Activated CD8-positive, alpha-beta T cell treated with anti-CD3 and anti-CD28 coated beads, Interleukin-2, amount 10 ng/mL, durations not matched to agents 7 days and 5 days (primary cell): ENCODE measurements at regions not wholly inside any gene's neighbourhood (a gene's known extent, or its start where the extent isn't known, plus 50 kb on each side); places are given as distances from the start of the nearest gene placed in this dataset.

Experiments
- ATAC-seq: fragments of 150-1000 bp; cut with Tn5 transposase; one replicate; pipeline ENCODE4 v1.10.0; 2021; ENCODE audit warnings: moderate library complexity
- CTCF ChIA-PET: fragments of 350-600 bp; sonication (Branson Sonifier 250); formaldehyde crosslinking; loops from one replicate; lab custom pipeline; 2021; ENCODE audit warnings: antibody characterized with exemption; lab: Charles Lee
- POLR2A ChIA-PET: fragments of 350-600 bp; sonication (Branson Sonifier 250); formaldehyde crosslinking; loops from one replicate; lab custom pipeline; 2021; ENCODE audit warnings: antibody characterized with exemption; lab: Charles Lee
- DNase-seq: peaks from one replicate; pipeline ENCODE4 v3.0.0-alpha.2; 2020
- H3K27ac Mint-ChIP-seq: one replicate; pipeline ENCODE4 v1.8.0; 2021; ENCODE audit warnings: mild to moderate bottlenecking, mixed read lengths
- H3K27me3 Mint-ChIP-seq: one replicate; pipeline ENCODE4 v1.8.0; 2021; ENCODE audit warnings: low read depth, mixed read lengths
- H3K36me3 Mint-ChIP-seq: one replicate; pipeline ENCODE4 v1.8.0; 2021; ENCODE audit warnings: low read depth, mixed read lengths
- H3K4me1 Mint-ChIP-seq: one replicate; pipeline ENCODE4 v1.8.0; 2021; ENCODE audit warnings: low read depth, mixed read lengths
- H3K4me3 Mint-ChIP-seq: one replicate; pipeline ENCODE4 v1.8.0; 2021; ENCODE audit warnings: mild to moderate bottlenecking, mixed read lengths
- H3K9me3 Mint-ChIP-seq: one replicate; pipeline ENCODE4 v1.8.0; 2022; ENCODE audit warnings: mixed read lengths; ENCODE audit not compliant: insufficient read depth

DNA sequence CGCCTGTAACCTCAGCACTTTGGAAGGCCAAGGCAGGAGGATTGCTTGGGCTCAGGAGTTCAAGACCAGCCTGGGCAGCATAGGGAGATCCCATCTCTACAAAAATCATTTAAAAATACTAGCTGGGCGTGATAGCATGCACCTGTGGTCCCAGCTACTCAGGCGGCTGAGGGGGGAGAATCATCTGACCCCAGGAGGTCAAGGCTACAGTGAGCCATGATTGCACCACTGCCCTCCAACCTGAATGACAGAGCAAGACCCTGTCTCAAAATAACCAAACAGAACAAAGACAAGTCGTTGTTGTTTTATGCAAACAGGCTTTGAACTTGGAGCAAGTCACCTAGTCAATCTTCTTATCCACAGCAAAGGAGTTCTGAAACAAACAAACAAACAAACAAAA is 82.0 kb upstream of the AKAP13 start:
- no peaks in the 10 kb centered on the region for H3K36me3 Mint-ChIP-seq
- POLR2A ChIA-PET = no interaction called here
- H3K4me1 Mint-ChIP-seq = peaks cover 17% of the 10 kb centered on the region
- H3K27me3 Mint-ChIP-seq = no peaks in the 10 kb centered on the region
- no peak overlapping the region for H3K4me3 Mint-ChIP-seq
- no peak for DNase-seq
- H3K27ac Mint-ChIP-seq = no peak overlapping the region
- CTCF ChIA-PET = interaction anchor here (1.4 to 3.9 kb wide), 5 partner anchors 9 to 115 kb away, joined by 6 to 111 read pairs (median 7); no protein-coding TSS in a partner anchor
- no peak for ATAC-seq
- H3K9me3 Mint-ChIP-seq = no peaks in the 10 kb centered on the region

GRCh38 chr15:85298941-85299340 is 81.5 kb upstream of the AKAP13 start:
- no peaks in the 10 kb centered on the region for H3K27me3 Mint-ChIP-seq
- no peaks in the 10 kb centered on the region for H3K9me3 Mint-ChIP-seq
- no peaks in the 10 kb centered on the region for H3K36me3 Mint-ChIP-seq
- no peak overlapping the region for H3K4me3 Mint-ChIP-seq
- ATAC-seq (no peak), DNase-seq (no peak)
- H3K27ac Mint-ChIP-seq = no peak overlapping the region
- peaks cover 17% of the 10 kb centered on the region for H3K4me1 Mint-ChIP-seq
- POLR2A ChIA-PET = interaction anchor here (1.0 kb wide), 1 partner anchor 9 kb away, joined by 3 read pairs; no protein-coding TSS in a partner anchor
- CTCF ChIA-PET = interaction anchor here (0.7 to 3.9 kb wide), 6 partner anchors 9 to 115 kb away, joined by 3 to 111 read pairs (median 7); no protein-coding TSS in a partner anchor

DNA sequence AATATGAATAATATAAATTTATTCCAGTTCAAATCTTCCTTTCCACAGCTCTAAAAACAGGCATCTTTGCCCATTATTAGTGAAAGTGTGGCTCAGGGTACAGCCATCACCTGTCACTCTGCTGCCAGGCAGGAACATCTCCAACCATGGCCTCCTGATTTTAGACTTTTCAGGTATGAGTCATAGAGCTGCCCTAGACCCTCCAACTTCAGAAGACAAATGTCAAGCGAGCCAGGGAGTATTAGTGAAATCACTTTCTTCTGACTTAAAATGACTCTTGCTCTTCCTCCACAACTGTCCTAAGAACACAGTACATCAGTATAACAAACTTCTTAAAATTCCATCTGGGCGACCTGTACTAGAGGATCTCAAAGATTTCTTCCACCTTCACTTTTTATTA is 78.1 kb upstream of the AKAP13 start:
- Mint-ChIP-seq H3K27me3 (no peaks in the 10 kb centered on the region), H3K4me3 (no peak overlapping the region), H3K4me1 (peaks cover 5% of the 10 kb centered on the region), H3K27ac (no peak overlapping the region), H3K9me3 (no peaks in the 10 kb centered on the region), H3K36me3 (no peaks in the 10 kb centered on the region)
- POLR2A ChIA-PET = interaction anchor here (1.8 kb wide), 1 partner anchor 29 kb away, joined by 4 read pairs; no protein-coding TSS in a partner anchor
- DNase-seq (no peak), ATAC-seq (no peak)
- CTCF ChIA-PET = interaction anchor here (0.8 to 3.2 kb wide), 7 partner anchors 10 to 111 kb away, joined by 3 to 11 read pairs (median 3); no protein-coding TSS in a partner anchor

- CTCF ChIA-PET = interaction anchor here (0.9 to 1.1 kb wide), 2 partner anchors 8 to 26 kb away, joined by 3 to 5 read pairs; no protein-coding TSS in a partner anchor
Observed at GRCh38 chr15:85305050-85305449, 75.4 kb upstream of the AKAP13 start.

DNA sequence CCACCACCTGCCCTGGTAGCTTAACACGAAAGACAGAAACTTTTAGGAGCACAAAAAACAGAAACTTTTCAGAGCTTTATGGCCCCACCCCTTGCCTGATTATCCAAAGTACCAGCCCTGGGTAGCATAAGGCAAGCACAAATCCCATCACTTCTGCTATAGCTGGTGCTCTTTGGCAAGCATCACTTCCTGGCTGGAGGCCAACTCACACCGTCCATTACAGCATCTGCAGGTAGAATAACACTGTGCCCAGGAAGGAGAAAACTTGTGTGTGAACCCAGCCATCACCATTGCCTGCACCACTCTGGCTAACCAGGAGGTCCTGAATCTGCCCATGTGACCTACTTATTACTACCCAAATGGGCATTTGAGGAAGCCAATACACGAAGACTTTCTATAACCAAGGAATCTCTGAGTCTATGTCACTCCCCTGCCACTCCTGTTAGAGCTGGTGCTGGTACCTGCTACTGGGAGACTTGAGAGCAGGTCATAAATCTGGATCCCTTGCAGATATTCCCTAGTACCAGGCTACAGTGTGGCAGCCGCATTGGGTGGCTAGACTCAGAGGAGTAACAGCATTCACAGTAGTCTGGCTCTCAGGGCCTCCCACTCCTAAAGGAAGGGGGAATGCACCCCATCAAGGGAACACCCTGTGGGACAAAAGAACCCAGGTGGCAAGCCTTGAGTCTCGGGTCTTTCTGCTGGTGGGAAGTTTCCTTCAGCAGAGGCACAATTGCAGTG is 73.3 kb upstream of the AKAP13 start:
- ATAC-seq = no peak
- POLR2A ChIA-PET = interaction anchor here (1.2 kb wide), 1 partner anchor 8 kb away, joined by 3 read pairs; no protein-coding TSS in a partner anchor

More at GRCh38 chr15:85305050-85305449, 75.4 kb upstream of the AKAP13 start:
- POLR2A ChIA-PET = no interaction called here
- Mint-ChIP-seq H3K4me3 (no peak overlapping the region), H3K27me3 (no peaks in the 10 kb centered on the region), H3K36me3 (no peaks in the 10 kb centered on the region), H3K27ac (no peak overlapping the region), H3K9me3 (no peaks in the 10 kb centered on the region), H3K4me1 (peaks cover 14% of the 10 kb centered on the region)
- ATAC-seq = no peak
- DNase-seq = no peak

GRCh38 chr15:85307687-85308045 is 72.7 kb upstream of the AKAP13 start:
- H3K4me1 Mint-ChIP-seq = peaks cover 15% of the 10 kb centered on the region
- no peaks in the 10 kb centered on the region for H3K36me3 Mint-ChIP-seq
- CTCF ChIA-PET = interaction anchor here (0.6 to 3.0 kb wide), 5 partner anchors 8 to 310 kb away, joined by 3 to 14 read pairs (median 3); no protein-coding TSS in a partner anchor
- ATAC-seq (no peak), DNase-seq (no peak)
- H3K27me3 Mint-ChIP-seq = no peaks in the 10 kb centered on the region
- no peak overlapping the region for H3K27ac Mint-ChIP-seq
- H3K9me3 Mint-ChIP-seq = peaks cover 5% of the 10 kb centered on the region
- POLR2A ChIA-PET = interaction anchor here (1.2 kb wide), 1 partner anchor 9 kb away, joined by 3 read pairs; no protein-coding TSS in a partner anchor
- no peak overlapping the region for H3K4me3 Mint-ChIP-seq

More for the DNA sequence above, 73.3 kb upstream of the AKAP13 start:
- DNase-seq = no peak
- no peaks in the 10 kb centered on the region for H3K27me3 Mint-ChIP-seq
- no peak overlapping the region for H3K27ac Mint-ChIP-seq
- CTCF ChIA-PET = interaction anchor here (0.7 to 2.7 kb wide), 3 partner anchors 9 to 16 kb away, joined by 3 to 14 read pairs (median 3); no protein-coding TSS in a partner anchor
- no peaks in the 10 kb centered on the region for H3K36me3 Mint-ChIP-seq
- no peak overlapping the region for H3K4me3 Mint-ChIP-seq
- peaks cover 5% of the 10 kb centered on the region for H3K9me3 Mint-ChIP-seq
- H3K4me1 Mint-ChIP-seq = peaks cover 14% of the 10 kb centered on the region

DNA sequence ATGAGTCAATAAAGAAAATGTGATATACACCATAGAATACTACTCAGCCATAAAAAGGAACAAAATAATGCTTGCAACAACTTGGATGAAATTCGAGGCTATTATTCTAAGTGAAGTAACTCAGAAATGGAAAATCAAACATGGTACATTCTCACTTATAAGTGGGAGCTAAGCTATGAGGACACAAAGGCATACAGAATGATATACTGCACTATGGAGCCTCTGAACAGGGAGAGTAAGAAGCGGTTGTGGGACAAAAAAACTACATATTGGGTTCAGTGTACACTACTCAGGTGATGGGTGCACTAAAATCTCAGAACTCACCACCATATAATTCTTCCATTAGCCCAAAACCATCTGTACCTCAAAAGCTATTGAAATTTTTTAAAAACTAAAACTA is 68.8 kb upstream of the AKAP13 start:
- H3K9me3 Mint-ChIP-seq = peaks cover 5% of the 10 kb centered on the region
- ChIA-PET CTCF (interaction anchor here (0.9 to 2.2 kb wide), 7 partner anchors 9 to 102 kb away, joined by 3 to 22 read pairs (median 11); no protein-coding TSS in a partner anchor), POLR2A (interaction anchor here (0.7 to 2.2 kb wide), 3 partner anchors 19 to 259 kb away, joined by 3 to 9 read pairs (median 4); no protein-coding TSS in a partner anchor)
- H3K36me3 Mint-ChIP-seq = no peaks in the 10 kb centered on the region
- no peaks in the 10 kb centered on the region for H3K27me3 Mint-ChIP-seq
- H3K4me3 Mint-ChIP-seq = no peak overlapping the region
- no peak for DNase-seq
- ATAC-seq = no peak
- H3K27ac Mint-ChIP-seq = no peak overlapping the region
- H3K4me1 Mint-ChIP-seq = peaks cover 37% of the 10 kb centered on the region

GRCh38 chr15:85312486-85312885 is 67.9 kb upstream of the AKAP13 start:
- Mint-ChIP-seq H3K27me3 (no peaks in the 10 kb centered on the region), H3K4me3 (no peak overlapping the region), H3K36me3 (no peaks in the 10 kb centered on the region), H3K4me1 (peaks cover 44% of the 10 kb centered on the region), H3K9me3 (peaks cover 5% of the 10 kb centered on the region), H3K27ac (peak overlapping the region; percentile 14)
- DNase-seq (no peak), ATAC-seq (no peak)
- ChIA-PET POLR2A (interaction anchor here (0.7 to 2.2 kb wide), 3 partner anchors 18 to 258 kb away, joined by 3 to 9 read pairs (median 4); no protein-coding TSS in a partner anchor), CTCF (interaction anchor here (0.9 to 2.2 kb wide), 8 partner anchors 10 to 102 kb away, joined by 3 to 22 read pairs (median 9); no protein-coding TSS in a partner anchor)

DNA sequence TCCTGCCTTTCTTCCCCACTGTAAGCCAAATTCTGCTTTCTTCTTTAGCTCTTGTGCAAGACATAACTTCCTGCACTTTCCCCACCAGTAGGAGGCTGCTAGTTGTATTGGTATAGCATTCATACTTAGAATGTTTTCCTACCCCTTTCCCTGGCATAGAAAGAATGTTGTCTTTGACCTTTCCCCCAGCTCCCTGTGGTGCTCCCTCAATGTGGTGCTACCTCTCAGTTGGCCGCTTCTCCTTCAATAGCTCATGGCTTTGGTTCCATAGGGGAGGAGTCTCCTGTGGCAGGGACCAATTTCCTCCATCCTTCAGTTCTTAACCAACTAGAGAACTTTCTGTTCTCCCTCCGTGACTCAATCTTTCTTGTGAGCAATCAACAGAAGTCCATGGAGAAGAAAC is 67.5 kb upstream of the AKAP13 start:
- ChIA-PET CTCF (interaction anchor here (1.1 to 2.2 kb wide), 7 partner anchors 10 to 101 kb away, joined by 3 to 22 read pairs (median 11); no protein-coding TSS in a partner anchor), POLR2A (interaction anchor here (1.5 to 2.2 kb wide), 2 partner anchors 18 to 67 kb away, joined by 4 to 9 read pairs; no protein-coding TSS in a partner anchor)
- no peaks in the 10 kb centered on the region for H3K36me3 Mint-ChIP-seq
- no peak for ATAC-seq
- peaks cover 5% of the 10 kb centered on the region for H3K9me3 Mint-ChIP-seq
- no peak overlapping the region for H3K4me3 Mint-ChIP-seq
- H3K27ac Mint-ChIP-seq = no peak overlapping the region
- H3K4me1 Mint-ChIP-seq = peaks cover 49% of the 10 kb centered on the region
- DNase-seq = no peak
- H3K27me3 Mint-ChIP-seq = no peaks in the 10 kb centered on the region

GRCh38 chr15:85313339-85313738 is 67.1 kb upstream of the AKAP13 start:
- Mint-ChIP-seq H3K36me3 (no peaks in the 10 kb centered on the region), H3K4me1 (peaks cover 50% of the 10 kb centered on the region), H3K27ac (no peak overlapping the region), H3K27me3 (no peaks in the 10 kb centered on the region), H3K4me3 (no peak overlapping the region), H3K9me3 (peaks cover 5% of the 10 kb centered on the region)
- ChIA-PET POLR2A (interaction anchor here (1.5 to 2.2 kb wide), 2 partner anchors 18 to 66 kb away, joined by 4 to 9 read pairs; no protein-coding TSS in a partner anchor), CTCF (interaction anchor here (1.4 to 2.2 kb wide), 6 partner anchors 11 to 101 kb away, joined by 4 to 22 read pairs (median 11); no protein-coding TSS in a partner anchor)
- DNase-seq (no peak), ATAC-seq (no peak)

DNA sequence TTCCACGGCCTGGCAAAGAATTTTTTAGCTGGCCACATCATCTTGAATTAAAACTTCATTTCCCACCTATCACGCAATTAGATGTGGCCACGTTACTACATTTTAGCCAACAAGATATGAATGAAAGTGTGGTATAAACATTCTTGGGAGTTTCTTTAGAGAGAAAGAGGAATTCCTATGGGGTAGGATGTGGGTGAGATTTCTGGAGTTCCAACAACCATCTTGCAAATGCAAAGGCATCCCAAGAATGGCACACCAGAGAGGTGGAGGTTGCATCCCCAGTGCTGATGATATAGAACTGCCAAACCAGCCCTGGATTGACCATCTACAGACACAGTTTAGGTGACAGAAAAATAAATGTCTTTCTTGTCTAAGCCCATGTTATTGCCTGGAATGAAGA is 66.3 kb upstream of the AKAP13 start:
- Mint-ChIP-seq H3K27ac (no peak overlapping the region), H3K9me3 (peaks cover 5% of the 10 kb centered on the region), H3K36me3 (no peaks in the 10 kb centered on the region), H3K27me3 (no peaks in the 10 kb centered on the region), H3K4me1 (peaks cover 49% of the 10 kb centered on the region), H3K4me3 (no peak overlapping the region)
- no peak for DNase-seq
- ChIA-PET CTCF (interaction anchor here (0.8 to 7.6 kb wide), 3 partner anchors 15 to 18 kb away, joined by 3 to 147 read pairs (median 15); no protein-coding TSS in a partner anchor), POLR2A (interaction anchor here (2.2 kb wide), 1 partner anchor 17 kb away, joined by 9 read pairs; no protein-coding TSS in a partner anchor)
- ATAC-seq = no peak
